WTC11 (cell line): ENCODE measurements at regions not wholly inside any gene's neighbourhood (a gene's known extent, or its start where the extent isn't known, plus 50 kb on each side); places are given as distances from the start of the nearest gene placed in this dataset.

ENCODE experiments used
- ATAC-seq: fragments of 200-7000 bp; cut with Tn5 transposase; 2 replicates; pipeline ENCODE4 v1.10.0; 2021; ENCODE audit warnings: mild to moderate bottlenecking, moderate library complexity
- CTCF ChIA-PET: fragments of 300-600 bp; sonication (Branson Sonifier 250); formaldehyde crosslinking; loops from one replicate; lab custom pipeline; 2021; ENCODE audit warnings: antibody characterized with exemption; lab: Charles Lee
- POLR2A ChIA-PET: fragments of 350-600 bp; sonication (Branson Sonifier 250); formaldehyde crosslinking; loops from one replicate; lab custom pipeline; 2021; ENCODE audit warnings: antibody characterized with exemption; lab: Charles Lee
- DNase-seq: peaks from one replicate; pipeline ENCODE4 v3.0.0; 2021; ENCODE audit warnings: low spot score
- H3K27ac Mint-ChIP-seq: 2 replicates; pipeline ENCODE4 v1.8.0; 2021; ENCODE audit warnings: mixed read lengths
- H3K27me3 Mint-ChIP-seq: 2 replicates; pipeline ENCODE4 v1.8.0; 2021; ENCODE audit warnings: low read depth, mild to moderate bottlenecking, moderate library complexity, mixed read lengths
- H3K36me3 Mint-ChIP-seq: 2 replicates; pipeline ENCODE4 v1.8.0; 2021; ENCODE audit warnings: mixed read lengths
- H3K4me1 Mint-ChIP-seq: 2 replicates; pipeline ENCODE4 v1.8.0; 2022; ENCODE audit warnings: mixed read lengths
- H3K4me3 Mint-ChIP-seq: 2 replicates; pipeline ENCODE4 v1.8.0; 2021; ENCODE audit warnings: mild to moderate bottlenecking, moderate library complexity, mixed read lengths
- H3K9me3 Mint-ChIP-seq: 2 replicates; pipeline ENCODE4 v1.8.0; 2021; ENCODE audit warnings: mixed read lengths
- ATF2 ChIP-seq: sonication (generic); formaldehyde crosslinking; IDR thresholded peaks from 2 replicates; pipeline ENCODE4 v1.8.1; 2022; ENCODE audit warnings: low read depth, missing genetic modification reagents, borderline replicate concordance
- CBFB ChIP-seq: sonication (generic); formaldehyde crosslinking; IDR thresholded peaks from 2 replicates; pipeline ENCODE4 v1.8.1; 2022; ENCODE audit warnings: mild to moderate bottlenecking, low read depth, missing genetic modification reagents
- CDX4 ChIP-seq: fragments of 250-450 bp; sonication (Bioruptor Pico); IDR thresholded peaks from 2 replicates; pipeline ENCODE4 v1.9.0; 2021; ENCODE audit warnings: moderate library complexity, mild to moderate bottlenecking, inconsistent platforms, borderline replicate concordance
- E2F1 ChIP-seq: sonication (generic); formaldehyde crosslinking; IDR thresholded peaks from 2 replicates; pipeline ENCODE4 v1.8.0; 2022; ENCODE audit warnings: mild to moderate bottlenecking, missing genetic modification reagents
- ELF4 ChIP-seq: sonication (generic); formaldehyde crosslinking; IDR thresholded peaks from 2 replicates; pipeline ENCODE4 v1.8.1; 2022; ENCODE audit warnings: low read depth, mild to moderate bottlenecking, moderate library complexity, missing genetic modification reagents
- EMX1 ChIP-seq: fragments of 250-450 bp; sonication (Bioruptor Pico); IDR thresholded peaks from 2 replicates; pipeline ENCODE4 v1.8.0; 2021; ENCODE audit warnings: mild to moderate bottlenecking
- ESRRA ChIP-seq: sonication (generic); formaldehyde crosslinking; IDR thresholded peaks from 2 replicates; pipeline ENCODE4 v1.8.1; 2022; ENCODE audit warnings: mild to moderate bottlenecking, missing genetic modification reagents, borderline replicate concordance
- FOXJ3 ChIP-seq: sonication (generic); formaldehyde crosslinking; IDR thresholded peaks from 2 replicates; pipeline ENCODE4 v1.9.0; 2021; ENCODE audit warnings: missing genetic modification reagents, mild to moderate bottlenecking, borderline replicate concordance
- GRHL2 ChIP-seq: fragments of 250-450 bp; sonication (Bioruptor Pico); IDR thresholded peaks from 2 replicates; pipeline ENCODE4 v1.8.0; 2022; ENCODE audit warnings: mild to moderate bottlenecking, moderate library complexity; ENCODE audit not compliant: insufficient replicate concordance, severe bottlenecking
- IRF1 ChIP-seq: sonication (generic); formaldehyde crosslinking; IDR thresholded peaks from 2 replicates; pipeline ENCODE4 v1.8.0; 2023; ENCODE audit warnings: missing genetic modification reagents
- IRF2 ChIP-seq: sonication (generic); formaldehyde crosslinking; IDR thresholded peaks from 2 replicates; pipeline ENCODE4 v1.8.0; 2022; ENCODE audit warnings: low read depth, missing genetic modification reagents, borderline replicate concordance
- NFYB ChIP-seq: sonication (generic); formaldehyde crosslinking; conservative IDR thresholded peaks from 2 replicates; pipeline ENCODE4 v1.8.0; 2022; ENCODE audit warnings: low read depth, missing genetic modification reagents
- NR2C2 ChIP-seq: sonication (generic); formaldehyde crosslinking; IDR thresholded peaks from 2 replicates; pipeline ENCODE4 v1.8.0; 2022; ENCODE audit warnings: mild to moderate bottlenecking, missing genetic modification reagents
- OVOL2 ChIP-seq: fragments of 250-450 bp; sonication (Bioruptor Pico); IDR thresholded peaks from 2 replicates; pipeline ENCODE4 v1.9.0; 2021; ENCODE audit warnings: mild to moderate bottlenecking, borderline replicate concordance
- PRDM15 ChIP-seq: sonication (generic); formaldehyde crosslinking; IDR thresholded peaks from 2 replicates; pipeline ENCODE4 v1.8.0; 2022; ENCODE audit warnings: missing genetic modification reagents
- PRRX2 ChIP-seq: fragments of 250-450 bp; sonication (Bioruptor Pico); IDR thresholded peaks from 2 replicates; pipeline ENCODE4 v1.8.0; 2021; ENCODE audit warnings: mild to moderate bottlenecking
- RELA ChIP-seq: sonication (generic); formaldehyde crosslinking; IDR thresholded peaks from 2 replicates; pipeline ENCODE4 v1.8.1; 2022; ENCODE audit warnings: missing genetic modification reagents, mild to moderate bottlenecking, borderline replicate concordance
- RORB ChIP-seq: fragments of 250-450 bp; sonication (Bioruptor Pico); IDR thresholded peaks from 2 replicates; pipeline ENCODE4 v1.9.0; 2021; ENCODE audit warnings: mild to moderate bottlenecking
- ZNF219 ChIP-seq: sonication (generic); formaldehyde crosslinking; IDR thresholded peaks from 2 replicates; pipeline ENCODE4 v1.8.0; 2023; ENCODE audit warnings: missing genetic modification reagents, mild to moderate bottlenecking, borderline replicate concordance
- ZNF281 ChIP-seq: sonication (generic); formaldehyde crosslinking; IDR thresholded peaks from 2 replicates; pipeline ENCODE4 v1.8.0; 2023; ENCODE audit warnings: mild to moderate bottlenecking, missing genetic modification reagents
- ZNF396 ChIP-seq: fragments of 250-450 bp; sonication (Bioruptor Pico); IDR thresholded peaks from 2 replicates; pipeline ENCODE4 v1.8.0; 2021; ENCODE audit warnings: mild to moderate bottlenecking, moderate library complexity, borderline replicate concordance
- ZNF416 ChIP-seq: fragments of 250-450 bp; sonication (Bioruptor Pico); IDR thresholded peaks from 2 replicates; pipeline ENCODE4 v1.9.0; 2021; ENCODE audit warnings: mild to moderate bottlenecking, inconsistent platforms
- ZNF512 ChIP-seq: sonication (generic); formaldehyde crosslinking; IDR thresholded peaks from 2 replicates; pipeline ENCODE4 v1.8.1; 2022; ENCODE audit warnings: missing genetic modification reagents, borderline replicate concordance

- TF ChIP-seq EMX1 (CRISPR knock-in tag) = no peak
- TF ChIP-seq NFYB (CRISPR knock-in tag) = no peak
- TF ChIP-seq ZNF219 (CRISPR knock-in tag) = no peak
- TF ChIP-seq CBFB = no peak
- TF ChIP-seq ZNF512 (CRISPR knock-in tag) = no peak
These were observed 60.3 kb upstream of the HIVEP3 start (continued) for GRCh38 chr1:41978986-41979385.

- Mint-ChIP-seq H3K27me3 (no peaks in the 10 kb centered on the region), H3K27ac (no peak overlapping the region)
- CTCF ChIA-PET = no interaction called here
These were observed 58.6 kb upstream of the HIVEP3 start for GRCh38 chr1:41977326-41977725.

More at GRCh38 chr1:41977326-41977725, 58.6 kb upstream of the HIVEP3 start:
- no peak for ATAC-seq
- peaks cover 19% of the 10 kb centered on the region for H3K4me1 Mint-ChIP-seq
- no peaks in the 10 kb centered on the region for H3K36me3 Mint-ChIP-seq
- no peak for DNase-seq
- no peak overlapping the region for H3K4me3 Mint-ChIP-seq
- TF ChIP-seq FOXJ3 (CRISPR knock-in tag) (no peak), IRF2 (CRISPR knock-in tag) (no peak), NR2C2 (CRISPR knock-in tag) (no peak), ZNF416 (CRISPR knock-in tag) (no peak), ZNF396 (CRISPR knock-in tag) (no peak), ELF4 (no peak), OVOL2 (no peak), CBFB (no peak), ESRRA (CRISPR knock-in tag) (no peak), ATF2 (CRISPR knock-in tag) (no peak), CDX4 (CRISPR knock-in tag) (no peak), GRHL2 (no peak), E2F1 (CRISPR knock-in tag) (no peak), ZNF281 (CRISPR knock-in tag) (no peak), RELA (no peak), PRRX2 (no peak), RORB (CRISPR knock-in tag) (no peak), PRDM15 (CRISPR knock-in tag) (no peak), IRF1 (CRISPR knock-in tag) (no peak)
- H3K9me3 Mint-ChIP-seq = peaks cover 1% of the 10 kb centered on the region; the same call in 1 of the 2 replicates
- POLR2A ChIA-PET = no interaction called here
